Astrocyte (in vitro differentiated cells and primary cell): ENCODE measurements at regions not wholly inside any gene's neighbourhood (a gene's known extent, or its start where the extent isn't known, plus 50 kb on each side); places are given as distances from the start of the nearest gene placed in this dataset.

Experiments used
- DNase-seq: peaks from one replicate; pipeline ENCODE4 v3.0.0-alpha.2; 2010; ENCODE audit warnings: low read depth
- FAIRE-seq: peaks from 2 replicates; lab custom pipeline; 2011; peaks lifted over from hg19 to GRCh38; lab: Jason Lieb, UNC
- H2AFZ ChIP-seq: 2 replicates; pipeline ENCODE4 v1.6.0; 2012; ENCODE audit warnings: low read depth, low read length, inconsistent platforms
- H3K27ac ChIP-seq: 2 replicates; pipeline ENCODE4 v1.5.1; 2011; ENCODE audit warnings: low read depth, low read length, inconsistent platforms
- H3K27me3 ChIP-seq: 2 replicates; pipeline ENCODE4 v1.6.0; 2011; ENCODE audit warnings: low read length, inconsistent platforms; ENCODE audit not compliant: insufficient read depth
- H3K36me3 ChIP-seq: 2 replicates; pipeline ENCODE4 v1.5.1; 2011; ENCODE audit warnings: low read length, inconsistent platforms; ENCODE audit not compliant: insufficient read depth
- H3K4me1 ChIP-seq: 2 replicates; pipeline ENCODE4 v1.5.1; 2011; ENCODE audit warnings: low read length, inconsistent platforms; ENCODE audit not compliant: insufficient read depth
- H3K4me2 ChIP-seq: 2 replicates; pipeline ENCODE4 v1.6.0; 2012; ENCODE audit warnings: low read length, inconsistent platforms
- H3K4me3 ChIP-seq: 2 replicates; pipeline ENCODE4 v1.5.1; 2011; ENCODE audit warnings: low read depth, mild to moderate bottlenecking, low read length, inconsistent platforms; ENCODE audit not compliant: insufficient read depth
- H3K79me2 ChIP-seq: 2 replicates; pipeline ENCODE4 v1.6.0; 2012; ENCODE audit warnings: mild to moderate bottlenecking, low read length, inconsistent platforms; ENCODE audit not compliant: insufficient read depth
- H3K9ac ChIP-seq: 2 replicates; pipeline ENCODE4 v1.6.0; 2012; ENCODE audit warnings: mild to moderate bottlenecking, low read length, inconsistent platforms
- H3K9me3 ChIP-seq: 2 replicates; pipeline ENCODE4 v1.5.1; 2012; ENCODE audit warnings: low read depth, mild to moderate bottlenecking, low read length, inconsistent platforms; ENCODE audit not compliant: insufficient read depth
- H4K20me1 ChIP-seq: 2 replicates; pipeline ENCODE4 v1.6.0; 2012; ENCODE audit warnings: low read length, inconsistent platforms; ENCODE audit not compliant: insufficient read depth
- H3K27ac Mint-ChIP-seq: one replicate; pipeline ENCODE4 v1.8.0; 2021; ENCODE audit warnings: mild to moderate bottlenecking, mixed read lengths; ENCODE audit not compliant: unreplicated experiment
- H3K27me3 Mint-ChIP-seq: one replicate; pipeline ENCODE4 v1.8.0; 2021; ENCODE audit warnings: low read depth, mixed read lengths; ENCODE audit not compliant: unreplicated experiment
- H3K36me3 Mint-ChIP-seq: one replicate; pipeline ENCODE4 v1.8.0; 2021; ENCODE audit warnings: low read depth, mixed read lengths; ENCODE audit not compliant: unreplicated experiment
- H3K4me1 Mint-ChIP-seq: one replicate; pipeline ENCODE4 v1.8.0; 2021; ENCODE audit warnings: low read depth, mixed read lengths; ENCODE audit not compliant: unreplicated experiment
- H3K4me3 Mint-ChIP-seq: one replicate; pipeline ENCODE4 v1.8.0; 2021; ENCODE audit warnings: mild to moderate bottlenecking, moderate library complexity, mixed read lengths; ENCODE audit not compliant: unreplicated experiment
- H3K9me3 Mint-ChIP-seq: one replicate; pipeline ENCODE4 v1.8.0; 2021; ENCODE audit warnings: mild to moderate bottlenecking, mixed read lengths; ENCODE audit not compliant: unreplicated experiment
- EZH2 ChIP-seq: IDR thresholded peaks from 2 replicates; pipeline ENCODE4 v1.6.1; 2012; ENCODE audit warnings: mild to moderate bottlenecking, low read length, inconsistent platforms; ENCODE audit not compliant: insufficient read depth
- TF ChIP-seq, protein P1 (sequence below): IDR thresholded peaks from 2 replicates; pipeline ENCODE4 v1.5.1; 2011; ENCODE audit warnings: low read depth, mild to moderate bottlenecking, inconsistent platforms, low read length, moderate library complexity; ENCODE audit not compliant: insufficient read depth

DNA sequence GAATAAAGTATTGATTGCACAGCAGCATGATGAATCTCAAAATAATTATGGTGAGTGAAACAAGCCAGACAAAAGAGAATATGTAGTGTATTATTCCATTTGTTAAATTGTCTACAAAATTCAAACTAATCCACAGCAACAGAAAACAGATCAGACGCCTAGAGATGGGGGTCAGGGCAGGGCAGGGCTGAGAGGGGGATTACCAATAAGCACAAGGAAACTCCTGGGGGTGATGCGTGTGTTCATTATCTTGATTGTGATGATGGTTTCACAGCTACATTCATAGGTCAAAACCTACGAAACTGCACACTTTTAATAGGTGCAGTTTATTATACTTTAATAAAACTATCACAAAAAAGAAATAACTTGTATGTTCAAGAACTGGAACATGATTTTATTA, 132.7 kb upstream of the CDK6 start:
- H3K4me2 ChIP-seq: no peak overlapping the region
- TF ChIP-seq, protein P1, sequence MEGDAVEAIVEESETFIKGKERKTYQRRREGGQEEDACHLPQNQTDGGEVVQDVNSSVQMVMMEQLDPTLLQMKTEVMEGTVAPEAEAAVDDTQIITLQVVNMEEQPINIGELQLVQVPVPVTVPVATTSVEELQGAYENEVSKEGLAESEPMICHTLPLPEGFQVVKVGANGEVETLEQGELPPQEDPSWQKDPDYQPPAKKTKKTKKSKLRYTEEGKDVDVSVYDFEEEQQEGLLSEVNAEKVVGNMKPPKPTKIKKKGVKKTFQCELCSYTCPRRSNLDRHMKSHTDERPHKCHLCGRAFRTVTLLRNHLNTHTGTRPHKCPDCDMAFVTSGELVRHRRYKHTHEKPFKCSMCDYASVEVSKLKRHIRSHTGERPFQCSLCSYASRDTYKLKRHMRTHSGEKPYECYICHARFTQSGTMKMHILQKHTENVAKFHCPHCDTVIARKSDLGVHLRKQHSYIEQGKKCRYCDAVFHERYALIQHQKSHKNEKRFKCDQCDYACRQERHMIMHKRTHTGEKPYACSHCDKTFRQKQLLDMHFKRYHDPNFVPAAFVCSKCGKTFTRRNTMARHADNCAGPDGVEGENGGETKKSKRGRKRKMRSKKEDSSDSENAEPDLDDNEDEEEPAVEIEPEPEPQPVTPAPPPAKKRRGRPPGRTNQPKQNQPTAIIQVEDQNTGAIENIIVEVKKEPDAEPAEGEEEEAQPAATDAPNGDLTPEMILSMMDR: no peak
- TF ChIP-seq EZH2: no peak
- peaks cover 11% of the 10 kb centered on the region for H3K4me1 ChIP-seq
- H3K79me2 ChIP-seq: no peaks in the 10 kb centered on the region
- H3K4me3 ChIP-seq: no peak overlapping the region
- H3K27me3 ChIP-seq: no peaks in the 10 kb centered on the region
- FAIRE-seq (no peak), DNase-seq (no peak)
- H3K36me3 ChIP-seq: no peaks in the 10 kb centered on the region
- Mint-ChIP-seq H3K36me3 (no peaks in the 10 kb centered on the region), H3K4me3 (no peak overlapping the region), H3K9me3 (peaks cover 4% of the 10 kb centered on the region), H3K4me1 (peaks cover 2% of the 10 kb centered on the region), H3K27ac (no peak overlapping the region), H3K27me3 (peaks cover 2% of the 10 kb centered on the region)
- no peak overlapping the region for H3K9ac ChIP-seq
- H4K20me1 ChIP-seq: no peaks in the 10 kb centered on the region
- no peak overlapping the region for H3K27ac ChIP-seq
- H2AFZ ChIP-seq: no peak overlapping the region
- no peaks in the 10 kb centered on the region for H3K9me3 ChIP-seq

DNA sequence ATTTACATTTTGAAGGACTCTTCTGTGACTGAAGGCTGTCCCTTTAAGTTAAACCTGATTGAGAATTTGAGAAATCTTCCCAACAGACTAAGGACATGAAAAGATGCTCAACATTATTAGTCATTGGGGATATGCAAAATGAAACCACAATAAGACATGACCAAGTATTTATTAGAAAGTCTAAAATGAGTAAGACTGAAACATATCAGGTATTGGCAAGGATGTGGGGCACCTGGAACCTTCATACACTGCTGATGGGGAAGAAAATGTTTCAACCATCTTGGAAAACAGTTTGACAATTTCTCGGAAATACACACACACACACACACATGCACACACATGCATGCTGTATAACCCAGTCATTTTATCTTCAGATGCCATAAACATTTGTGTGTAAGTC, 132.1 kb upstream of the CDK6 start:
- Histone ChIP-seq H3K9ac (no peak overlapping the region), H3K4me2 (no peak overlapping the region), H3K27me3 (no peaks in the 10 kb centered on the region), H2AFZ (no peak overlapping the region), H3K36me3 (no peaks in the 10 kb centered on the region), H3K27ac (no peak overlapping the region), H3K4me3 (no peak overlapping the region), H3K79me2 (no peaks in the 10 kb centered on the region), H3K4me1 (peaks cover 6% of the 10 kb centered on the region), H3K9me3 (no peaks in the 10 kb centered on the region), H4K20me1 (no peaks in the 10 kb centered on the region)
- Mint-ChIP-seq H3K27me3 (peaks cover 2% of the 10 kb centered on the region), H3K27ac (no peak overlapping the region), H3K4me3 (no peak overlapping the region), H3K36me3 (no peaks in the 10 kb centered on the region), H3K9me3 (peaks cover 4% of the 10 kb centered on the region), H3K4me1 (peaks cover 2% of the 10 kb centered on the region)
- no peak for FAIRE-seq
- no peak for DNase-seq
- TF ChIP-seq EZH2: no peak
- TF ChIP-seq, protein P1: no peak

DNA sequence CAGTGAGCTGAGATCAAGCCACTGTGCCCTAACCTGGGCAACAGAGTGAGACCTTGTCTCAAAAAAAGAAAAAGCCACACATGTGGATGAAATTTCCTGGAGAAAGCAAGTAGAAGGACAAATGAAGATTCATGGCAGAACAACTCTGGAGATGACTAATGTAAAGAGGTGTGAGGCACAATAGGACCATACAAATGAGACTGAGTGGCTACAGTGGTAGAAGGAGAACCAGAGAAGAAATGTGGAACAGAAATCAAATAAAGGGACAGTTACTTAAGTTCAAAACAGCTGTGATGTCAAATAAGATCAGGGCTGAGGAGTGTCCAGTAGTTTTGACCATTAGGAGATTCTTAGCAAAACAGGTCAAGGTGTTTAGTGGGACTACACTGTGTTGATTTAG, 130.9 kb upstream of the CDK6 start:
- H3K9me3 Mint-ChIP-seq: peaks cover 4% of the 10 kb centered on the region
- Histone ChIP-seq H3K9ac (no peak overlapping the region), H2AFZ (no peak overlapping the region), H4K20me1 (no peaks in the 10 kb centered on the region), H3K4me1 (no peaks in the 10 kb centered on the region), H3K79me2 (no peaks in the 10 kb centered on the region), H3K27ac (no peak overlapping the region), H3K27me3 (no peaks in the 10 kb centered on the region), H3K4me3 (no peak overlapping the region), H3K36me3 (no peaks in the 10 kb centered on the region), H3K4me2 (no peak overlapping the region), H3K9me3 (no peaks in the 10 kb centered on the region)
- no peak overlapping the region for H3K27ac Mint-ChIP-seq
- TF ChIP-seq, protein P1: no peak
- TF ChIP-seq EZH2: no peak
- DNase-seq: no peak
- no peak overlapping the region for H3K4me3 Mint-ChIP-seq
- H3K36me3 Mint-ChIP-seq: no peaks in the 10 kb centered on the region
- H3K4me1 Mint-ChIP-seq: no peaks in the 10 kb centered on the region
- no peak for FAIRE-seq
- H3K27me3 Mint-ChIP-seq: peaks cover 2% of the 10 kb centered on the region
